ENCODE measurements at regions not wholly inside any gene's neighbourhood (a gene's known extent, or its start where the extent isn't known, plus 50 kb on each side); places are given as distances from the start of the nearest gene placed in this dataset.

DNA sequence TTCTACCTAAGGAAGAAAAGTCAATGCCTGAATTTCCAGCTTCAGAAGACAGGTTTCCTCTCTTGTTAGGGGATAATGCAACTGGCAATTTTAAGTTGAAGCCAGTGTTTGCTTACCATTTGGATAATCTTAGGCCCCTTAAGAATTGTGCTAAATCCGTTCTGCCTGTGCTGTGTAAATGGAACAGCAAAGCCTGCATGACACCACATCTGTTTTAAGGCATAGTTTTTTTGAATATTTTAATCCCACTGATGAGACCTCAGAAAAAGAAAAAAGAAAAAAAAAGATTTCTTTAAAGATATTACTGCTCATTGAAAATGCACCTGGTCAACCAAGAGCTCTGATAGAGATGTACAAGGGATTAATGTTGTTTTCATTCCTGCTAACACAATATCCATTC, 419.2 kb downstream of the SLITRK6 start:
- TF ChIP-seq SPI1 (IDR thresholded peaks at IDR 0.05; ENCODE audit: low read depth, low read length) (no peak), TAF1 (IDR thresholded peaks at IDR 0.05; ENCODE audit: low read depth, low read length) (no peak), POLR2A (IDR thresholded peaks at IDR 0.05; ENCODE audit: low read depth, low read length) (no peak)

Data from GM12891 (cell line).